Neuronal stem cell (in vitro differentiated cells): ENCODE measurements at regions not wholly inside any gene's neighbourhood (a gene's known extent, or its start where the extent isn't known, plus 50 kb on each side); places are given as distances from the start of the nearest gene placed in this dataset.

Source experiments
- DNase-seq: peaks from one replicate; pipeline ENCODE4 v3.0.0-alpha.2; 2013; ENCODE audit warnings: low spot score
- H2AFZ ChIP-seq: one replicate; pipeline ENCODE4 v1.6.1; 2013; ENCODE audit warnings: mild to moderate bottlenecking, low read length, inconsistent platforms
- H2AK5ac ChIP-seq: 2 replicates; pipeline ENCODE4 v1.6.1; 2013; ENCODE audit warnings: low read depth, mild to moderate bottlenecking, inconsistent platforms, low read length, moderate library complexity, mixed read lengths
- H2BK120ac ChIP-seq: 2 replicates; pipeline ENCODE4 v1.6.1; 2013; ENCODE audit warnings: low read depth, mild to moderate bottlenecking, inconsistent platforms, low read length, moderate library complexity, mixed read lengths
- H2BK12ac ChIP-seq: one replicate; pipeline ENCODE4 v1.6.1; 2013; ENCODE audit warnings: low read length, inconsistent platforms
- H2BK15ac ChIP-seq: 2 replicates; pipeline ENCODE4 v1.6.1; 2013; ENCODE audit warnings: mild to moderate bottlenecking, low read length, inconsistent platforms, mixed read lengths
- H2BK5ac ChIP-seq: one replicate; pipeline ENCODE4 v1.6.1; 2013; ENCODE audit warnings: inconsistent platforms, mild to moderate bottlenecking, low read length, moderate library complexity
- H3K14ac ChIP-seq: one replicate; pipeline ENCODE4 v1.6.1; 2013; ENCODE audit warnings: low read length, inconsistent platforms
- H3K18ac ChIP-seq: 2 replicates; pipeline ENCODE4 v1.6.1; 2013; ENCODE audit warnings: low read length, inconsistent platforms
- H3K23ac ChIP-seq: 2 replicates; pipeline ENCODE4 v1.6.1; 2013; ENCODE audit warnings: low read depth, mild to moderate bottlenecking, mixed read lengths, low read length, inconsistent platforms; ENCODE audit not compliant: poor library complexity
- H3K27ac ChIP-seq: replicated peaks from 3 replicates; pipeline ENCODE4 v1.5.1; 2013; ENCODE audit warnings: low read length, inconsistent platforms
- H3K27me3 ChIP-seq, 3 experiments: 2 replicates each; pipeline ENCODE4 v1.6.1; 2013; ENCODE audit warnings: low read length in 3 of 3, mild to moderate bottlenecking in 2 of 3, inconsistent platforms in 1 of 3, low read depth in 1 of 3, mixed read lengths in 1 of 3, moderate library complexity in 1 of 3; ENCODE audit not compliant: control insufficient read depth in 3 of 3, insufficient read depth in 3 of 3
- H3K36me3 ChIP-seq, 2 donors: replicated peaks in 1 of 2; 2 replicates each; pipeline ENCODE4 v1.6.1; 2013; ENCODE audit warnings: low read length in 2 of 2; ENCODE audit not compliant: control insufficient read depth in 2 of 2, insufficient read depth in 2 of 2
- H3K4ac ChIP-seq: 2 replicates; pipeline ENCODE4 v1.6.1; 2013; ENCODE audit warnings: inconsistent platforms, mild to moderate bottlenecking, low read length, moderate library complexity
- H3K4me1 ChIP-seq, 2 donors: 1 replicate in 1 of 2; 2 replicates in 1 of 2; pipeline ENCODE4 v1.6.1; 2013; ENCODE audit warnings: low read length in 2 of 2, low read depth in 1 of 2; ENCODE audit not compliant: control insufficient read depth in 2 of 2, insufficient read depth in 1 of 2
- H3K4me2 ChIP-seq: one replicate; pipeline ENCODE4 v1.6.1; 2013; ENCODE audit warnings: mild to moderate bottlenecking, low read length, inconsistent platforms; ENCODE audit not compliant: insufficient read depth, poor library complexity, severe bottlenecking
- H3K4me3 ChIP-seq, 2 donors: 2 replicates each; pipeline ENCODE4 v1.5.1; 2013; ENCODE audit warnings: low read length in 2 of 2, mild to moderate bottlenecking in 2 of 2, inconsistent platforms in 1 of 2, moderate library complexity in 1 of 2
- H3K79me1 ChIP-seq: one replicate; pipeline ENCODE4 v1.6.1; 2013; ENCODE audit warnings: low read depth, mild to moderate bottlenecking, inconsistent platforms, low read length, moderate library complexity
- H3K9ac ChIP-seq: one replicate; pipeline ENCODE4 v1.6.1; 2013; ENCODE audit warnings: mild to moderate bottlenecking, low read depth, low read length, inconsistent platforms; ENCODE audit not compliant: poor library complexity
- H3K9me3 ChIP-seq, 2 donors: replicated peaks in 1 of 2; 2 replicates each; pipeline versions ENCODE3 to v1.6.1; 2013; ENCODE audit warnings: low read length in 2 of 2, mild to moderate bottlenecking in 2 of 2, inconsistent platforms in 1 of 2, low read depth in 1 of 2, mixed read lengths in 1 of 2, moderate library complexity in 1 of 2; ENCODE audit not compliant: control insufficient read depth in 2 of 2, insufficient read depth in 1 of 2
- H4K8ac ChIP-seq: one replicate; pipeline ENCODE4 v1.6.1; 2013; ENCODE audit warnings: low read depth, mild to moderate bottlenecking, inconsistent platforms, low read length, moderate library complexity
- H4K91ac ChIP-seq: one replicate; pipeline ENCODE4 v1.6.1; 2013; ENCODE audit warnings: low read length, low read depth, mild to moderate bottlenecking, inconsistent platforms; ENCODE audit not compliant: poor library complexity
- WGBS, 2 donors: extraction: QIAGEN DNeasy Blood & Tissue Kit; methylation state at CpG; one replicate each; pipeline ENCODE4 v1.1.7; 2013; ENCODE audit warnings: missing lambda C conversion rate in 2 of 2, mixed read lengths in 1 of 2; ENCODE audit not compliant: insufficient read length in 2 of 2, insufficient replicate concordance in 1 of 2; ENCODE audit errors: extremely low coverage in 2 of 2; 5-methylcytosine and 5-hydroxymethylcytosine counted together

DNA sequence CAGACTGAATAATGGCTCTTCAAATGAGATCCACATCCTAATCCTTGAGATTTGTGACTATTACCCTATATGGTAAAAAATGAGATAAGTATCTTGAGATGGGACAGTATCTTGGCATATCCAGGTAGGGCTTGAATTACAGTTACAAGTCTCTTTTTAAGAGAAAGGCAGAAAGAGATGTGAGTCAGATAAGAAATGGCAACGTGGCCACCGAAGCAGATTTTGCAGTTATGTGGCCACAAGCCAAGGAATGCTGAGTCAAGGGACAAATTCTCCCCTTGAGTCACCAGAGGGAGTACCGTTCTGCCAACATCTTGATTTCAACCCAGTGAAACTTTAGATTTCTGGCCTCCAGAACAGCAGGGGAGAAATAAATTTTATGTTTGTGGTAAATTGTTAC, 1983.0 kb upstream of the C9orf72 start:
- H4K8ac ChIP-seq = no peak overlapping the region
- no peak overlapping the region for H3K4me3 ChIP-seq
- H3K4me2 ChIP-seq = no peak overlapping the region
- no peak overlapping the region for H2AFZ ChIP-seq
- H2BK120ac ChIP-seq = no peak overlapping the region
- no peak overlapping the region for H2BK15ac ChIP-seq
- no peak overlapping the region for H3K14ac ChIP-seq
- DNase-seq = no peak
- H3K36me3 ChIP-seq = no peaks in the 10 kb centered on the region
- no peaks in the 10 kb centered on the region for H3K4me1 ChIP-seq
- WGBS, 2 donors = no CpG with 5 or more reads among the region's 3 CpGs
- no peak overlapping the region for H3K27ac ChIP-seq
- no peak overlapping the region for H3K23ac ChIP-seq
- H3K79me1 ChIP-seq = no peaks in the 10 kb centered on the region
- no peak overlapping the region for H3K18ac ChIP-seq
- no peak overlapping the region for H4K91ac ChIP-seq
- H3K27me3 ChIP-seq = no peaks in the 10 kb centered on the region
- H2AK5ac ChIP-seq = no peak overlapping the region
- H2BK12ac ChIP-seq = no peak overlapping the region
- H3K4ac ChIP-seq = no peak overlapping the region
- H2BK5ac ChIP-seq = no peak overlapping the region
- peaks cover 0 to 2% of the 10 kb centered on the region in 2 donors for H3K9me3 ChIP-seq
- no peak overlapping the region for H3K9ac ChIP-seq

DNA sequence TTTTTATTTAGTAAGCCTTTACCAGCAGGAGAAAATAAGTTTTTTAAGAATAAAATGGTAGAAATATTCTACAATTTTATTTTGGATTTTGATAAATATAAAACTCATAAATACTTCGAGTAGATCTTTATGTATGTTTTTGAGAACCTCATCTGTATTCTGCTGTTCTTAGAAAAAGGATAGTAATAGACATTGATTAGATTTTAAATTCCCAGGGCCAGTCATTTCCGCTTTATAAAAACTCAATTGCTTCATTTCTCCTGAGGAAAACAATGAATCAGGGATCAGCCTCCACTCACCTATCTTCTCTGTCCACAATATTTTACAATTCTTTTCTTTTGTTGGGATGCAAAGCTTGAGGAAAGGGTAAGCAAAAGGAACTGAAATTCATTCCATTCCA, 1983.5 kb upstream of the C9orf72 start:
- no peak overlapping the region for H3K4me3 ChIP-seq
- H2AFZ ChIP-seq = no peak overlapping the region
- no peaks in the 10 kb centered on the region for H3K79me1 ChIP-seq
- no peak overlapping the region for H3K4me2 ChIP-seq
- peaks cover 0 to 2% of the 10 kb centered on the region in 2 donors for H3K9me3 ChIP-seq
- no peak overlapping the region for H2BK5ac ChIP-seq
- H3K27me3 ChIP-seq = no peaks in the 10 kb centered on the region
- H3K4ac ChIP-seq = no peak overlapping the region
- H3K9ac ChIP-seq = no peak overlapping the region
- H3K4me1 ChIP-seq = no peaks in the 10 kb centered on the region
- H2BK120ac ChIP-seq = no peak overlapping the region
- no peak overlapping the region for H3K27ac ChIP-seq
- H3K23ac ChIP-seq = no peak overlapping the region
- no peak overlapping the region for H2BK12ac ChIP-seq
- no peak overlapping the region for H4K91ac ChIP-seq
- no peak overlapping the region for H2BK15ac ChIP-seq
- no peak overlapping the region for H3K14ac ChIP-seq
- no peaks in the 10 kb centered on the region for H3K36me3 ChIP-seq
- H4K8ac ChIP-seq = no peak overlapping the region
- no peak overlapping the region for H2AK5ac ChIP-seq
- no peak overlapping the region for H3K18ac ChIP-seq
- DNase-seq = no peak
- WGBS, 2 donors = no CpG with 5 or more reads among the region's 2 CpGs

DNA sequence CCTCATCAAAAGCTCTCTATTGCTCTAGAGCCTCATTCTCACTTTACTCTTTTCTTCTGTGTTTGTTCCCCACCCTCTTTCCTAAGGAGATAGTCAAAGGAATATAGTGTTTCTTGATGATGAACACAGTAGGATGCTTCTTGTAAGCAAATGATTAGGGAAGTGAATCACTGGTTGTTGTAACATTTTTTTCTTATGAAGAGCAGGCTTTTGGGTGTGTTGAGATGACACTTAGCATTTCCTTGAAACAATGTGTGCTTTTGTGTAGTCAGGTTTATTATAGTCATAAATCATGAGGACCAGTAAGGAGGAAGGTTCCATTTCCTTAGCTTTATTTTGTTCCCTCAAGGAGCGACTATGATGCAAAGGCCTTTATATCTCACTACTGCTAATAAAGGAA, 1991.3 kb upstream of the C9orf72 start:
- Histone ChIP-seq H4K8ac (no peak overlapping the region), H3K36me3 (no peaks in the 10 kb centered on the region), H3K27me3 (no peaks in the 10 kb centered on the region), H3K9ac (no peak overlapping the region), H3K14ac (no peak overlapping the region), H2BK5ac (no peak overlapping the region), H3K79me1 (no peaks in the 10 kb centered on the region), H2AFZ (no peak overlapping the region), H3K4me1 (no peaks in the 10 kb centered on the region), H3K18ac (no peak overlapping the region), H3K27ac (no peak overlapping the region), H2BK12ac (no peak overlapping the region), H3K4ac (no peak overlapping the region), H2AK5ac (no peak overlapping the region), H3K9me3 (no peaks in the 10 kb centered on the region), H3K23ac (no peak overlapping the region), H2BK15ac (no peak overlapping the region), H4K91ac (no peak overlapping the region), H3K4me2 (no peak overlapping the region), H3K4me3 (no peak overlapping the region), H2BK120ac (no peak overlapping the region)
- no CpG with 5 or more reads among the region's 1 CpG for WGBS, 2 donors
- DNase-seq = no peak

DNA sequence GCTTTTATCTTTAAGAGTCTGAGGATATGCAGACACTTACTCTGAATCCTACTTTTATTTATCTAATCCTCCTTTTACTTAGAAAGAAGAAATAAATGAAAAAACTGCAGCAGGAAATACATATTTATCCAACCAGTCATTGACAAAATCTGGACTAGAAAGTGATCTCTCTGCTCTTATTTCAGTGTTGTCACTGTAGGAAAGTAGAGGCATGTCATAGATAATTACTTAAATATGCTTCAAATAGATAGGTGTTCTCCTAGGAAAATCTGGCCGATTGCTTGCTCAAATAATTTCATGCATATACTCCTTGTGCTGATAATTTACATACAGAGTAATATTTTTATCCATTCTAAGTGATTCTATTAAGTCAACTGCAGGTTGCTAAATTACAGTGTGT, 2001.9 kb upstream of the C9orf72 start:
- WGBS, 2 donors = no CpG with 5 or more reads among the region's 1 CpG
- no peaks in the 10 kb centered on the region for H3K9me3 ChIP-seq
- no peak overlapping the region for H2BK12ac ChIP-seq
- no peak overlapping the region for H3K27ac ChIP-seq
- no peaks in the 10 kb centered on the region for H3K27me3 ChIP-seq
- no peaks in the 10 kb centered on the region for H3K79me1 ChIP-seq
- H4K8ac ChIP-seq = no peak overlapping the region
- H3K4ac ChIP-seq = no peak overlapping the region
- no peak overlapping the region for H3K4me3 ChIP-seq
- no peaks in the 10 kb centered on the region for H3K36me3 ChIP-seq
- no peak for DNase-seq
- no peak overlapping the region for H2BK5ac ChIP-seq
- H2AK5ac ChIP-seq = no peak overlapping the region
- no peak overlapping the region for H2BK120ac ChIP-seq
- no peak overlapping the region for H4K91ac ChIP-seq
- no peak overlapping the region for H3K4me2 ChIP-seq
- H3K18ac ChIP-seq = no peak overlapping the region
- no peaks in the 10 kb centered on the region for H3K4me1 ChIP-seq
- no peak overlapping the region for H3K23ac ChIP-seq
- no peak overlapping the region for H3K14ac ChIP-seq
- H3K9ac ChIP-seq = no peak overlapping the region
- H2BK15ac ChIP-seq = no peak overlapping the region
- no peak overlapping the region for H2AFZ ChIP-seq
